SK-N-MC (cell line): ENCODE measurements at regions not wholly inside any gene's neighbourhood (a gene's known extent, or its start where the extent isn't known, plus 50 kb on each side); places are given as distances from the start of the nearest gene placed in this dataset.
"Not testable (repeated sequence)": the region's sequence is repeated elsewhere in the genome, so short reads cannot be mapped to it uniquely, and the experiment has no call there.

Source experiments
- EZH2 ChIP-seq: fragments of 200-600 bp; sonication (generic); IDR thresholded peaks from one replicate; pipeline ENCODE4 v1.6.1; 2017; ENCODE audit warnings: antibody characterized with exemption
- POLR2AphosphoS5 ChIP-seq: IDR thresholded peaks from 2 replicates; pipeline ENCODE4 v1.6.1; 2012; ENCODE audit warnings: mild to moderate bottlenecking, low read depth, low read length, borderline replicate concordance

GRCh38 chr5:142398011-142398729 lies 73.3 kb upstream of the SPRY4 start:
- TF ChIP-seq EZH2, POLR2AphosphoS5: not testable (repeated sequence)
